Keratinocyte (primary cell): ENCODE measurements at regions not wholly inside any gene's neighbourhood (a gene's known extent, or its start where the extent isn't known, plus 50 kb on each side); places are given as distances from the start of the nearest gene placed in this dataset.

Experiments
- DNase-seq: peaks from one replicate; pipeline ENCODE4 v3.0.0-alpha.2; 2011; ENCODE audit warnings: low read depth, missing footprints, low spot score
- FAIRE-seq: peaks from 2 replicates; lab custom pipeline; 2011; peaks lifted over from hg19 to GRCh38; lab: Jason Lieb, UNC
- H2AFZ ChIP-seq: 2 replicates; pipeline ENCODE4 v1.6.0; 2012; ENCODE audit warnings: low read length, control low read depth, inconsistent platforms; ENCODE audit not compliant: control insufficient read depth
- H3K27ac ChIP-seq: 2 replicates; pipeline ENCODE4 v1.5.1; 2011; ENCODE audit warnings: low read length; ENCODE audit not compliant: control insufficient read depth, insufficient read depth
- H3K27me3 ChIP-seq: 3 replicates; pipeline ENCODE4 v1.6.0; 2011; ENCODE audit warnings: low read length; ENCODE audit not compliant: control insufficient read depth, insufficient read depth; ENCODE audit errors: extremely low read depth
- H3K36me3 ChIP-seq, 2 experiments: 2 replicates in 1 of 2; 3 replicates in 1 of 2; pipeline ENCODE4 v1.5.1; 2011; ENCODE audit warnings: low read length in 2 of 2, mild to moderate bottlenecking in 1 of 2; ENCODE audit not compliant: control insufficient read depth in 2 of 2, insufficient read depth in 2 of 2; ENCODE audit errors: extremely low read depth in 1 of 2
- H3K4me1 ChIP-seq: 3 replicates; pipeline ENCODE4 v1.5.1; 2011; ENCODE audit warnings: low read length; ENCODE audit not compliant: control insufficient read depth, insufficient read depth; ENCODE audit errors: extremely low read depth
- H3K4me2 ChIP-seq: 3 replicates; pipeline ENCODE4 v1.6.0; 2011; ENCODE audit warnings: low read depth, low read length; ENCODE audit not compliant: control insufficient read depth, insufficient read depth; ENCODE audit errors: extremely low read depth
- H3K4me3 ChIP-seq, 3 experiments: fragments of 200-600 bp in 1 of 3; sonication (generic) in 1 of 3; 2 replicates in 2 of 3; 3 replicates in 1 of 3; pipeline ENCODE4 v1.5.1; 2011 to 2016; ENCODE audit warnings: low read length in 3 of 3, mild to moderate bottlenecking in 3 of 3, control low read depth in 2 of 3, inconsistent platforms in 1 of 3, low read depth in 1 of 3, mixed read lengths in 1 of 3, mixed run types in 1 of 3, moderate library complexity in 1 of 3; ENCODE audit not compliant: control insufficient read depth in 2 of 3, insufficient read depth in 2 of 3; ENCODE audit errors: extremely low read depth in 1 of 3
- H3K79me2 ChIP-seq: 2 replicates; pipeline ENCODE4 v1.6.0; 2012; ENCODE audit warnings: low read length; ENCODE audit not compliant: control insufficient read depth, insufficient read depth
- H3K9ac ChIP-seq: 3 replicates; pipeline ENCODE4 v1.6.0; 2011; ENCODE audit warnings: low read length; ENCODE audit not compliant: control insufficient read depth, insufficient read depth; ENCODE audit errors: extremely low read depth
- H3K9me1 ChIP-seq: 3 replicates; pipeline ENCODE4 v1.6.0; 2011; ENCODE audit warnings: low read length; ENCODE audit not compliant: control insufficient read depth, insufficient read depth; ENCODE audit errors: extremely low read depth
- H3K9me3 ChIP-seq: 2 replicates; pipeline ENCODE4 v1.5.1; 2012; ENCODE audit warnings: low read depth, low read length; ENCODE audit not compliant: control insufficient read depth
- H4K20me1 ChIP-seq: 3 replicates; pipeline ENCODE4 v1.6.0; 2011; ENCODE audit warnings: low read length; ENCODE audit not compliant: control insufficient read depth, insufficient read depth; ENCODE audit errors: extremely low read depth
- EZH2 ChIP-seq: IDR thresholded peaks from one replicate; pipeline ENCODE4 v1.6.1; 2012; ENCODE audit warnings: inconsistent platforms, mild to moderate bottlenecking, low read length, moderate library complexity
- dilution Hi-C: fragments of 300-500 bp; cut with MboI; formaldehyde crosslinking; loops from one replicate; pipeline ENCODE4 v1.7.0; 2020; ENCODE audit warnings: low sequenced_read_pairs; ENCODE audit not compliant: extremely low pct_ligation_motif_present
- TF ChIP-seq, protein P1 (sequence below), 3 experiments: IDR thresholded peaks in 1 of 3; conservative IDR thresholded peaks in 1 of 3; optimal IDR thresholded peaks in 1 of 3; 2 replicates in 2 of 3; 3 replicates in 1 of 3; pipeline versions ENCODE3 to v1.5.1; 2011; ENCODE audit warnings: low read length in 3 of 3, mild to moderate bottlenecking in 3 of 3, moderate library complexity in 2 of 3, control low read depth in 1 of 3, inconsistent platforms in 1 of 3; ENCODE audit not compliant: insufficient read depth in 2 of 3; ENCODE audit errors: extremely low read depth in 1 of 3

DNA sequence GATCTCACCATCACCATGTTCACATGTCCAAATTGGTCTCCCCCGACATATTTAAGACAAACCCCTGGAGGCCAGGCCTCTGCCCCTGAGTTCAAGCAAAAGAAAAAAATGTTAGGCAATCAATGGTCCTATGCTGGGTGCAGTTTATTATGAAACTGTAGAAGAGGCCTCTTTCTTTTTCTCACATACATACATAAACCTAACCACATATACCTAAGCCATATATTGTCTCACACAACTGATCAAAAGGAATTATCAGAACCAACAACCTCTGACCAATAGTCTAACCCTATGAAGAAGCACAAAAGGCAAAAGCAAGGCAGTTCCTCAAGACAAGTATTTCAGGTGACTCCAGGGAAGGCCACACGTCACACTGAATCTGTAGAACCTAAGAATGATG, 49.9 kb downstream of the ILRUN start:
- H3K9me3 ChIP-seq: no peaks in the 10 kb centered on the region
- H3K4me3 ChIP-seq: no peak overlapping the region
- H3K79me2 ChIP-seq: peaks cover 52% of the 10 kb centered on the region
- no peak for FAIRE-seq
- no peaks in the 10 kb centered on the region for H3K9me1 ChIP-seq
- H3K4me2 ChIP-seq: no peak overlapping the region
- TF ChIP-seq, protein P1, sequence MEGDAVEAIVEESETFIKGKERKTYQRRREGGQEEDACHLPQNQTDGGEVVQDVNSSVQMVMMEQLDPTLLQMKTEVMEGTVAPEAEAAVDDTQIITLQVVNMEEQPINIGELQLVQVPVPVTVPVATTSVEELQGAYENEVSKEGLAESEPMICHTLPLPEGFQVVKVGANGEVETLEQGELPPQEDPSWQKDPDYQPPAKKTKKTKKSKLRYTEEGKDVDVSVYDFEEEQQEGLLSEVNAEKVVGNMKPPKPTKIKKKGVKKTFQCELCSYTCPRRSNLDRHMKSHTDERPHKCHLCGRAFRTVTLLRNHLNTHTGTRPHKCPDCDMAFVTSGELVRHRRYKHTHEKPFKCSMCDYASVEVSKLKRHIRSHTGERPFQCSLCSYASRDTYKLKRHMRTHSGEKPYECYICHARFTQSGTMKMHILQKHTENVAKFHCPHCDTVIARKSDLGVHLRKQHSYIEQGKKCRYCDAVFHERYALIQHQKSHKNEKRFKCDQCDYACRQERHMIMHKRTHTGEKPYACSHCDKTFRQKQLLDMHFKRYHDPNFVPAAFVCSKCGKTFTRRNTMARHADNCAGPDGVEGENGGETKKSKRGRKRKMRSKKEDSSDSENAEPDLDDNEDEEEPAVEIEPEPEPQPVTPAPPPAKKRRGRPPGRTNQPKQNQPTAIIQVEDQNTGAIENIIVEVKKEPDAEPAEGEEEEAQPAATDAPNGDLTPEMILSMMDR (optimal IDR thresholded peaks at IDR 0.05 in 1 of 3, IDR thresholded peaks at IDR 0.05 in 1 of 3, conservative IDR thresholded peaks at IDR 0.05 in 1 of 3; ENCODE audit: extremely low read depth in 1 of 3, insufficient read depth in 2 of 3, low read length in 3 of 3): no peak
- no peak for TF ChIP-seq EZH2
- no peak for DNase-seq
- no peak overlapping the region for H3K27ac ChIP-seq
- H3K4me1 ChIP-seq: no peaks in the 10 kb centered on the region
- H4K20me1 ChIP-seq: no peaks in the 10 kb centered on the region
- dilution Hi-C loops: no loop called here
- H3K9ac ChIP-seq: no peak overlapping the region
- no peak overlapping the region for H2AFZ ChIP-seq
- peaks cover 0 to 22% of the 10 kb centered on the region in 2 experiments for H3K36me3 ChIP-seq
- H3K27me3 ChIP-seq: no peaks in the 10 kb centered on the region

DNA sequence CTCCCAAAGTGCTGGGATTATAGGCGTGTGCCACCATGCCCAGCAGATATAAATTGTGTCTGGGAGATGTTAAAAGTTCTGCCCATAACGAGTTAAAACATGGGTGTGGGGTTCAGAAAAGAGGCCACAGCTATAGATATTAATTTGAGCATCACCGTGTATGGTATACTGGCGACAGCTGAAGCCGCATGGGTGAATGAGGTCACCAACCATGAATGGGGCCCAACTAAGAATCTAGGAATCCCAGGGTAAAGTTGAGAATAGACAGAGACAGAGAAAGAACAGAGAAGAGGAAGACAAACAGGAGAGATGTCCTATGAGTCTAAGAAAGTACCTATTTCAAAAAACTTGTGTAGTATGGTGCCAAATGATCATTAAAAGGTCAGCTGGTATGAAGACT, 50.9 kb downstream of the ILRUN start:
- peaks cover 0 to 22% of the 10 kb centered on the region in 2 experiments for H3K36me3 ChIP-seq
- H3K4me2 ChIP-seq: no peak overlapping the region
- TF ChIP-seq EZH2: no peak
- TF ChIP-seq, protein P1 (optimal IDR thresholded peaks at IDR 0.05 in 1 of 3, IDR thresholded peaks at IDR 0.05 in 1 of 3, conservative IDR thresholded peaks at IDR 0.05 in 1 of 3; ENCODE audit: extremely low read depth in 1 of 3, insufficient read depth in 2 of 3, low read length in 3 of 3): no peak
- no peaks in the 10 kb centered on the region for H3K4me1 ChIP-seq
- H3K4me3 ChIP-seq: no peak overlapping the region
- dilution Hi-C loops: no loop called here
- DNase-seq (no peak), FAIRE-seq (no peak)
- H3K9me1 ChIP-seq: no peaks in the 10 kb centered on the region
- peaks cover 47% of the 10 kb centered on the region for H3K79me2 ChIP-seq
- no peaks in the 10 kb centered on the region for H3K27me3 ChIP-seq
- no peak overlapping the region for H3K9ac ChIP-seq
- no peak overlapping the region for H3K27ac ChIP-seq
- H3K9me3 ChIP-seq: no peaks in the 10 kb centered on the region
- H4K20me1 ChIP-seq: no peaks in the 10 kb centered on the region
- H2AFZ ChIP-seq: no peak overlapping the region
